ENCODE measurements at regions not wholly inside any gene's neighbourhood (a gene's known extent, or its start where the extent isn't known, plus 50 kb on each side); places are given as distances from the start of the nearest gene placed in this dataset.
"Not testable (repeated sequence)": the region's sequence is repeated elsewhere in the genome, so short reads cannot be mapped to it uniquely, and the experiment has no call there.

DNA sequence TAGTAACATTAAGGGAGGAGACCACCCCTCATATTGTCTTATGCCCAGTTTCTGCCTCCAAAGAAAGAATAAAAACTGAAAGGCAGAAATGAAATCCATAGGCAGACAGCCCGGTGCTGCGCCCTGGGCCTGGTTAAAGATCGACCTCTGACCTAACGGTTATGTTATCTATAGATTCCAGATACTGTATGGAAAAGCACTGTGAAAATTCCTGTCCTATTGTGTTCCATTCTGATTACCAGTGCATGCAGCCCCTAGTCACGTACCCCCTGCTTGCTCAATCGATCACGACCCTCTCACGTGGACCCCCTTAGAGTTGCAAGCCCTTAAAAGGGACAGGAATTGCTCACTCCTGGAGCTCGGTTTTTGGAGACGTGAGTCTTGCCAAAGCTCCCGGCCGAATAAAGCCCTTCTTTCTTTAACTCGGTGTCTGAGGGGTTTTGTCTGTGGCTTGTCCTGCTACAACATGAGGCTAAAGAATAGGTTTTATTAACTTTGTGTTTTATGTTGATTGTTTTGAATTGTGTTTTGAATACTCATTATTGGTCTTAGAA is 121.4 kb upstream of the XIRP2 start:
- H3K4me1 Mint-ChIP-seq; DNase-seq; H3K36me3 Mint-ChIP-seq (ENCODE audit: low read depth); H3K4me3 Mint-ChIP-seq; H3K27me3 Mint-ChIP-seq; H3K9me3 Mint-ChIP-seq; POLR2A ChIA-PET; H3K27ac Mint-ChIP-seq: not testable (repeated sequence)
- CTCF ChIA-PET = interaction anchor here (1.0 kb wide), 1 partner anchor 15 kb away, joined by 4 read pairs; no protein-coding TSS in a partner anchor

GRCh38 chr2:166766220-166766619 is 122.1 kb upstream of the XIRP2 start:
- ChIA-PET POLR2A (no interaction called here), CTCF (no interaction called here)
- Mint-ChIP-seq H3K36me3 (ENCODE audit: low read depth) (no peaks in the 10 kb centered on the region), H3K4me1 (no peaks in the 10 kb centered on the region), H3K4me3 (no peak overlapping the region), H3K27me3 (no peaks in the 10 kb centered on the region), H3K9me3 (peaks cover 2% of the 10 kb centered on the region), H3K27ac (no peak overlapping the region)
- no peak for DNase-seq

GRCh38 chr2:166765141-166765540 is 123.1 kb upstream of the XIRP2 start:
- H3K27ac Mint-ChIP-seq = no peak overlapping the region
- POLR2A ChIA-PET = no interaction called here
- H3K4me1 Mint-ChIP-seq = no peaks in the 10 kb centered on the region
- H3K27me3 Mint-ChIP-seq = no peaks in the 10 kb centered on the region
- H3K4me3 Mint-ChIP-seq = no peak overlapping the region
- DNase-seq = no peak
- CTCF ChIA-PET = no interaction called here
- H3K9me3 Mint-ChIP-seq = peaks cover 2% of the 10 kb centered on the region
- no peaks in the 10 kb centered on the region for H3K36me3 Mint-ChIP-seq (ENCODE audit: low read depth)

DNA sequence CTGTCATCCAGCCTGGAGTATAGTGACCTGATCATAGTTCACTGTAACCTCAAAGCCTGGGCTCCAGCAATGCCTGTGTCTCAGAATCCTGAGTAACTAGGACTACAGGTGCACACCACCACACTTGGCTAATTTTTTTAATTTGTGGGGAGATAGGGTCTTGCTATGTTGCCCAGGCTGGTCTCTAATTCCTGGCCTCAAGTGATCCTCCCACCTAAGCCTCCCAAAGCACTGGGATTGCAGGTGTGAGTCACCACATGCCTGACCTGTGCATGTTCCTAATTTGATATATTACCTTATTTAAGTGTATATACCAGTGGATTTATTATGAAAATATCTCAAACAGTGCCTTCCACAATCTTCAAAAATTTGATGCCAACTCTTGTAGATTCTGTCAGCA is 123.6 kb upstream of the XIRP2 start:
- H3K4me3 Mint-ChIP-seq = no peak overlapping the region
- no peak for DNase-seq
- no peaks in the 10 kb centered on the region for H3K4me1 Mint-ChIP-seq
- peaks cover 2% of the 10 kb centered on the region for H3K9me3 Mint-ChIP-seq
- ChIA-PET POLR2A (no interaction called here), CTCF (no interaction called here)
- no peak overlapping the region for H3K27ac Mint-ChIP-seq
- H3K27me3 Mint-ChIP-seq = no peaks in the 10 kb centered on the region
- no peaks in the 10 kb centered on the region for H3K36me3 Mint-ChIP-seq (ENCODE audit: low read depth)

DNA sequence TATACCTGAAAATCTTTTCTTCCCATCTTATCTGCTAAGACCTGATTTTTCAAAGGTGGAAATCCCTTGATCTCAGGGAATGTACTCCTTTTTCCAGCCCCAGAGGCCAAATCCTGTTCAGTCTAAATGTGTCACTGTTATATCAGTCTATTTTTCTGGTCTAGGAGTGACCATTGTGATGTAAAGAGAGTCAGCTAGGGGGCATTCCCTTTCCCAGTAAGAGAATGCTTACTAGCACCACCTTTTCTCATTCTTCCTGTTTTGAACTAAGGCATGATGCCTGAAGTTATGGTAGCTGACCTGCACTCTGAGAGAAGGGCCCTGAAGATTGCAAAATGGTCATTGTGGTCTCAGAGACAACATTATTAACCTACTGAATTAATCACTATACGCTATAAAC is 124.1 kb upstream of the XIRP2 start:
- Mint-ChIP-seq H3K27me3 (no peaks in the 10 kb centered on the region), H3K9me3 (peaks cover 2% of the 10 kb centered on the region), H3K4me1 (no peaks in the 10 kb centered on the region), H3K4me3 (no peak overlapping the region), H3K27ac (no peak overlapping the region), H3K36me3 (ENCODE audit: low read depth) (no peaks in the 10 kb centered on the region)
- no peak for DNase-seq
- CTCF ChIA-PET = no interaction called here
- POLR2A ChIA-PET = no interaction called here

DNA sequence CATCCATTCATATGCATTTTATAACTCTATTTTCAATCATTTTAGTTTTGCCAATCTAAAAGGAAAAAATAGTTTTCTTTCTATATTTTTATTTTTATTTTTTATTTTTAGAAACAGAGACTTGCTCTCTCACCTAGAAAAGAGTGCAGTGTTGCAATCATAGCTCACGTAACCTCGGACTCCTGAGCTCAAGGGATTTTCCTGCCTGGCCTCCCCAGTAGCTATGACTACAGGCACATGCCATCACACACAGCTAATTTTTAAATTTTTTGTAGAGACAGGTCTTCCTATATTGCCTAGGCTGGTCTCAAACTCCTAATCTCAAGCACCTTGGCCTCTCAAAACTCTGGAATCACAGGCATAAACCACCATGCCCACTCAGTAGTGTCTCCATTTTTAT is 125.5 kb upstream of the XIRP2 start:
- H3K4me1 Mint-ChIP-seq = no peaks in the 10 kb centered on the region
- peaks cover 2% of the 10 kb centered on the region for H3K9me3 Mint-ChIP-seq
- no peak overlapping the region for H3K4me3 Mint-ChIP-seq
- no peak overlapping the region for H3K27ac Mint-ChIP-seq
- CTCF ChIA-PET = no interaction called here
- no peaks in the 10 kb centered on the region for H3K27me3 Mint-ChIP-seq
- no peaks in the 10 kb centered on the region for H3K36me3 Mint-ChIP-seq (ENCODE audit: low read depth)
- POLR2A ChIA-PET = no interaction called here
- DNase-seq = no peak

- peaks cover 2% of the 10 kb centered on the region for H3K9me3 Mint-ChIP-seq
- H3K36me3 Mint-ChIP-seq (ENCODE audit: low read depth) = no peaks in the 10 kb centered on the region
- ChIA-PET POLR2A (no interaction called here), CTCF (interaction anchor here (0.6 kb wide), 1 partner anchor 346 kb away, joined by 3 read pairs; no protein-coding TSS in a partner anchor)
- H3K4me3 Mint-ChIP-seq = no peak overlapping the region
- no peaks in the 10 kb centered on the region for H3K27me3 Mint-ChIP-seq
- no peak overlapping the region for H3K27ac Mint-ChIP-seq
- H3K4me1 Mint-ChIP-seq = no peaks in the 10 kb centered on the region
- no peak for DNase-seq
Measured at GRCh38 chr2:166758956-166759355, 129.3 kb upstream of the XIRP2 start.

DNA sequence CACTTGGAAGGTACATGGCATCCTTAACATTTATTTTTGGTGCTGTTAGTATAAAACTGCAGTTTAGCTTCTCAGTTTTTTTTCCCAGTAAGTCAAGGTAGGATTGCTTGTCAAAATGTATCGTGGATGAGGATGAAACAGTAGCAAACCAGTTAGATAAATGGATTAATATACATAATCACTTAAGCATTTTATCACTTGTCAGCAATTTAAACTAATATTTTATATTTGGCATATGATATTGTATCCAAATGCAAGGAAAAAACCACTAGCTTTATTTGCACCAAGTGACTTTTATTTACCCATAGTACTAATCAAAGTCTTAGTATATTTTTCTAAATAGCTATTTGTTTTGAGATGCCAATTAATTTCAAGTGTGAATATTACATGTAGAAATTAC is 137.7 kb upstream of the XIRP2 start:
- H3K9me3 Mint-ChIP-seq = no peaks in the 10 kb centered on the region

DNA sequence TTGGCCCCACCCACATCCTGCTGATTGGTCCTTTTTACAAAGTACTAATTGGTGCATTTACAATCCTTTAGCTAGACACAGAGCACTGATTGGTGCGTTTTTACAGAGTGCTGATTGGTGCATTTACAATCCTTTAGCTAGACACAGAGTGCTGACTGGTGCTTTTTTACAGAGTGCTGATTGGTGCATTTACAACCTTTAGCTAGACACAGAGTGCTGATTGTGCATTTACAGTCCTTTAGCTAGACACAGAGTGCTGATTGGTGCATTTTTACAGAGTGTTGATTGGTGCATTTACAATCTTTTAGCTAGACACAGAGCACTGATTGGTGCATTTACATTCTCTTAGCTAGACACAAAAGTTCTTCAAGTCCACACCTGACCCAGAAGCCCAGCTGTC is 144.2 kb upstream of the XIRP2 start:
- CTCF ChIA-PET; H3K4me1 Mint-ChIP-seq; H3K4me3 Mint-ChIP-seq; DNase-seq; H3K27ac Mint-ChIP-seq; POLR2A ChIA-PET; H3K27me3 Mint-ChIP-seq; H3K36me3 Mint-ChIP-seq (ENCODE audit: low read depth): not testable (repeated sequence)
- peaks cover 26% of the 10 kb centered on the region for H3K9me3 Mint-ChIP-seq

More for the DNA sequence above, 137.7 kb upstream of the XIRP2 start:
- no peaks in the 10 kb centered on the region for H3K27me3 Mint-ChIP-seq
- CTCF ChIA-PET = no interaction called here
- no peaks in the 10 kb centered on the region for H3K36me3 Mint-ChIP-seq (ENCODE audit: low read depth)
- POLR2A ChIA-PET = no interaction called here
- no peak overlapping the region for H3K27ac Mint-ChIP-seq
- no peaks in the 10 kb centered on the region for H3K4me1 Mint-ChIP-seq
- DNase-seq = no peak
- no peak overlapping the region for H3K4me3 Mint-ChIP-seq

DNA sequence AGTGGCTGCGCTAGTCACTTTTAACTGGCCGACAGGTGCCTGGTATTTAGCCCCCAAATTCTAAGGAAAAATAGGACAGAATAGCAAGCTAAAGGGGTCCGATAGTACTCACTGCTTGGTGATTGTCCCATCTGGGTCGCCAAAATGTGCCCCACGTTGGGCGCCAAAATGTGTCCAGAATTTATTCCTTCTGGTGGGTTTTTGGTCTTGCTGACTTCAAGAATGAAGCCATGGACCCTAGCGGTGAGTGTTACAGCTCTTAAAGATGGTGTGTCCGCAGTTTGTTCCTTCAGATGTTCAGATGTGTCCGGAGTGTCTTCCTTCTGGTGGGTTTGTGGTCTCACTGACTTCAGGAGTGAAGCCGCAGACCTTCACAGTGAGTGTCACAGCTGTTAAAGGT is 144.8 kb upstream of the XIRP2 start:
- H3K4me1 Mint-ChIP-seq; POLR2A ChIA-PET; DNase-seq; H3K27me3 Mint-ChIP-seq; H3K4me3 Mint-ChIP-seq; H3K27ac Mint-ChIP-seq; H3K36me3 Mint-ChIP-seq (ENCODE audit: low read depth); CTCF ChIA-PET: not testable (repeated sequence)
- peaks cover 28% of the 10 kb centered on the region for H3K9me3 Mint-ChIP-seq

- Mint-ChIP-seq H3K9me3 (peaks cover 6% of the 10 kb centered on the region), H3K27me3 (no peaks in the 10 kb centered on the region), H3K4me3 (no peak overlapping the region), H3K4me1 (no peaks in the 10 kb centered on the region), H3K27ac (no peak overlapping the region), H3K36me3 (ENCODE audit: low read depth) (no peaks in the 10 kb centered on the region)
- DNase-seq = no peak
- ChIA-PET CTCF (no interaction called here), POLR2A (no interaction called here)
Measured at GRCh38 chr2:166727095-166727494, 161.2 kb upstream of the XIRP2 start.

GRCh38 chr2:166725927-166726924 is 162.1 kb upstream of the XIRP2 start:
- CTCF ChIA-PET = no interaction called here
- Mint-ChIP-seq H3K36me3 (ENCODE audit: low read depth) (no peaks in the 10 kb centered on the region), H3K27ac (no peak overlapping the region), H3K4me1 (no peaks in the 10 kb centered on the region), H3K4me3 (no peak overlapping the region), H3K9me3 (peaks cover 6% of the 10 kb centered on the region), H3K27me3 (no peaks in the 10 kb centered on the region)
- POLR2A ChIA-PET = no interaction called here
- DNase-seq = no peak

GRCh38 chr2:166716968-166717367 is 171.3 kb upstream of the XIRP2 start:
- DNase-seq = no peak
- Mint-ChIP-seq H3K27ac (no peak overlapping the region), H3K9me3 (no peaks in the 10 kb centered on the region), H3K27me3 (no peaks in the 10 kb centered on the region), H3K4me1 (no peaks in the 10 kb centered on the region), H3K4me3 (no peak overlapping the region), H3K36me3 (ENCODE audit: low read depth) (no peaks in the 10 kb centered on the region)
- CTCF ChIA-PET = no interaction called here
- POLR2A ChIA-PET = no interaction called here

GRCh38 chr2:166700079-166700478 is 188.2 kb upstream of the XIRP2 start:
- H3K4me1 Mint-ChIP-seq = no peaks in the 10 kb centered on the region
- no peak overlapping the region for H3K27ac Mint-ChIP-seq
- CTCF ChIA-PET = no interaction called here
- no peaks in the 10 kb centered on the region for H3K27me3 Mint-ChIP-seq
- no peak for DNase-seq
- POLR2A ChIA-PET = no interaction called here
- H3K9me3 Mint-ChIP-seq = no peaks in the 10 kb centered on the region
- no peak overlapping the region for H3K4me3 Mint-ChIP-seq
- no peaks in the 10 kb centered on the region for H3K36me3 Mint-ChIP-seq (ENCODE audit: low read depth)
